RWPE1 (cell line): ENCODE measurements at regions not wholly inside any gene's neighbourhood (a gene's known extent, or its start where the extent isn't known, plus 50 kb on each side); places are given as distances from the start of the nearest gene placed in this dataset.

Experiments used
- CTCF ChIA-PET: fragments of 350-600 bp; sonication (Branson Sonifier 250); formaldehyde crosslinking; extraction: SDS; loops from one replicate; lab custom pipeline; 2021; lab: Yijun Ruan, JAX
- POLR2A ChIA-PET: fragments of 400-600 bp; formaldehyde crosslinking; extraction: SDS; loops from one replicate; lab custom pipeline; 2020; ENCODE audit warnings: antibody characterized with exemption; ENCODE audit not compliant: low non-redundant PET; lab: Yijun Ruan, JAX
- DNase-seq: peaks from one replicate; pipeline ENCODE4 v3.0.0; 2012; ENCODE audit warnings: low spot score
- H3K27ac ChIP-seq: fragments of 450-650 bp; 2 replicates; pipeline ENCODE4 v1.5.1; 2017
- CTCF ChIP-seq: fragments of 450-650 bp; conservative IDR thresholded peaks from 2 replicates; pipeline ENCODE4 v1.5.1; 2017; ENCODE audit warnings: low read depth, mild to moderate bottlenecking

- H3K27ac ChIP-seq = no peak overlapping the region
- DNase-seq = no peak
- CTCF ChIA-PET = interaction anchor here (0.5 kb wide), 1 partner anchor 223 kb away, joined by 3 read pairs; no protein-coding TSS in a partner anchor
- no peak for TF ChIP-seq CTCF
- POLR2A ChIA-PET = no interaction called here
Measured at GRCh38 chr11:112634995-112635737, 326.1 kb upstream of the NCAM1 start.

GRCh38 chr11:112637076-112637475 lies 324.1 kb upstream of the NCAM1 start:
- POLR2A ChIA-PET = no interaction called here
- no peak for DNase-seq
- TF ChIP-seq CTCF = no peak
- CTCF ChIA-PET = no interaction called here
- no peak overlapping the region for H3K27ac ChIP-seq

- H3K27ac ChIP-seq = no peak overlapping the region
- ChIA-PET POLR2A (no interaction called here), CTCF (no interaction called here)
- no peak for DNase-seq
- TF ChIP-seq CTCF = no peak
Measured at GRCh38 chr11:112637876-112638275, 323.3 kb upstream of the NCAM1 start.

- no peak overlapping the region for H3K27ac ChIP-seq
- no peak for TF ChIP-seq CTCF
- ChIA-PET CTCF (no interaction called here), POLR2A (no interaction called here)
- no peak for DNase-seq
Measured at GRCh38 chr11:112639469-112639868, 321.8 kb upstream of the NCAM1 start.

GRCh38 chr11:112643416-112643815 lies 317.8 kb upstream of the NCAM1 start:
- no peak overlapping the region for H3K27ac ChIP-seq
- ChIA-PET POLR2A (no interaction called here), CTCF (no interaction called here)
- TF ChIP-seq CTCF = no peak
- DNase-seq = no peak

- ChIA-PET POLR2A (no interaction called here), CTCF (no interaction called here)
- DNase-seq = no peak
- no peak overlapping the region for H3K27ac ChIP-seq
- no peak for TF ChIP-seq CTCF
Measured at GRCh38 chr11:112644410-112645131, 316.6 kb upstream of the NCAM1 start.
